ENCODE measurements at regions not wholly inside any gene's neighbourhood (a gene's known extent, or its start where the extent isn't known, plus 50 kb on each side); places are given as distances from the start of the nearest gene placed in this dataset.

DNA sequence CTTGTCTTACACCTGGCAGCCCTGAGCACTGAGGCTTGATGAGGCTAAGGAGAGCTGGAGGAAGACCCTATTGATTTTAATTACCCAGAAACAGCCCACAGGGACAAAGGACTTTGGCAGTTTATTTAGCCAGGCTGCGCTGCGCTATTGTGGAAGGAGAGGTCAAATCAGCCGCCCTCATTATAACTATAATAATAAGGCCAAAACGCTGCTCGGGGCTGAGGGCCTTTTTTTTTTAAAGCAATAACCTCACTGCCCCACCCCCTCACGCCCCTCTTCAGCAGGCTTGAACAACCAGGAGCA, 60.6 kb upstream of the NKX1-1 start:
- no peak for DNase-seq (ENCODE audit: low read depth, low spot score)
- no peaks in the 10 kb centered on the region for H3K9me3 ChIP-seq (replicated peaks; ENCODE audit: control insufficient read depth, insufficient read depth, low read length)
- no peak overlapping the region for H3K4me2 ChIP-seq (ENCODE audit: insufficient read depth, low read length)
- no peak for FAIRE-seq
- H3K36me3 ChIP-seq (ENCODE audit: control insufficient read depth in 2 of 2, extremely low read depth in 1 of 2, insufficient read depth in 2 of 2, low read length in 2 of 2): no peaks in the 10 kb centered on the region
- H3K27ac ChIP-seq (ENCODE audit: insufficient read depth, low read depth, low read length): no peak overlapping the region
- no peaks in the 10 kb centered on the region for H3K79me2 ChIP-seq (ENCODE audit: control insufficient read depth, insufficient read depth, low read length)
- H3K9ac ChIP-seq (replicated peaks; ENCODE audit: extremely low read depth, insufficient read depth, low read length): no peak overlapping the region
- H3K4me3 ChIP-seq (replicated peaks in 1 of 3; ENCODE audit: insufficient read depth in 1 of 3, low read depth in 1 of 3, low read length in 3 of 3): no peak overlapping the region
- peaks cover 2 to 3% of the 10 kb centered on the region in 2 experiments for H3K27me3 ChIP-seq (ENCODE audit: control insufficient read depth in 2 of 2, insufficient read depth in 2 of 2, low read length in 2 of 2)
- dilution Hi-C loops (cut with MboI; ENCODE audit: extremely low pct_ligation_motif_present, low sequenced_read_pairs): no loop called here
- intact Hi-C loops (cut with micrococcal nuclease): no loop called here
- TF ChIP-seq MYC (IDR thresholded peaks at IDR 0.05; ENCODE audit: low read depth, low read length): no peak
- TF ChIP-seq POLR2AphosphoS5 (IDR thresholded peaks at IDR 0.05; ENCODE audit: insufficient read depth, low read depth, low read length): no peak
- no peak for TF ChIP-seq GATA2 (IDR thresholded peaks at IDR 0.05; ENCODE audit: insufficient read depth, insufficient read length, low read depth, low read length)
- TF ChIP-seq FOS (IDR thresholded peaks at IDR 0.05; ENCODE audit: borderline replicate concordance, insufficient read depth, low read length): no peak
- TF ChIP-seq, protein P1, sequence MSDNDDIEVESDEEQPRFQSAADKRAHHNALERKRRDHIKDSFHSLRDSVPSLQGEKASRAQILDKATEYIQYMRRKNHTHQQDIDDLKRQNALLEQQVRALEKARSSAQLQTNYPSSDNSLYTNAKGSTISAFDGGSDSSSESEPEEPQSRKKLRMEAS (IDR thresholded peaks at IDR 0.05; ENCODE audit: insufficient read depth, insufficient read length): no peak
- no peak for TF ChIP-seq JUN (IDR thresholded peaks at IDR 0.05; ENCODE audit: borderline replicate concordance, insufficient read depth, insufficient read length, low read depth)
- TF ChIP-seq EZH2 (IDR thresholded peaks at IDR 0.05; ENCODE audit: borderline replicate concordance, low read depth, low read length, severe bottlenecking): no peak
- no peak for TF ChIP-seq POLR2A (IDR thresholded peaks at IDR 0.05; ENCODE audit: low read depth, low read length)
- TF ChIP-seq, protein P2, sequence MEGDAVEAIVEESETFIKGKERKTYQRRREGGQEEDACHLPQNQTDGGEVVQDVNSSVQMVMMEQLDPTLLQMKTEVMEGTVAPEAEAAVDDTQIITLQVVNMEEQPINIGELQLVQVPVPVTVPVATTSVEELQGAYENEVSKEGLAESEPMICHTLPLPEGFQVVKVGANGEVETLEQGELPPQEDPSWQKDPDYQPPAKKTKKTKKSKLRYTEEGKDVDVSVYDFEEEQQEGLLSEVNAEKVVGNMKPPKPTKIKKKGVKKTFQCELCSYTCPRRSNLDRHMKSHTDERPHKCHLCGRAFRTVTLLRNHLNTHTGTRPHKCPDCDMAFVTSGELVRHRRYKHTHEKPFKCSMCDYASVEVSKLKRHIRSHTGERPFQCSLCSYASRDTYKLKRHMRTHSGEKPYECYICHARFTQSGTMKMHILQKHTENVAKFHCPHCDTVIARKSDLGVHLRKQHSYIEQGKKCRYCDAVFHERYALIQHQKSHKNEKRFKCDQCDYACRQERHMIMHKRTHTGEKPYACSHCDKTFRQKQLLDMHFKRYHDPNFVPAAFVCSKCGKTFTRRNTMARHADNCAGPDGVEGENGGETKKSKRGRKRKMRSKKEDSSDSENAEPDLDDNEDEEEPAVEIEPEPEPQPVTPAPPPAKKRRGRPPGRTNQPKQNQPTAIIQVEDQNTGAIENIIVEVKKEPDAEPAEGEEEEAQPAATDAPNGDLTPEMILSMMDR (IDR thresholded peaks at IDR 0.05; ENCODE audit: extremely low read depth in 1 of 2, insufficient read depth in 1 of 2, low read depth in 1 of 2, low read length in 2 of 2): no peak
- BruUV-seq (replicated peaks): no TSS peak
- CTCF ChIA-PET: no interaction called here
- no peaks in the 10 kb centered on the region for H3K4me1 ChIP-seq (ENCODE audit: control insufficient read depth, extremely low read depth, insufficient read depth, low read length)
- no peak overlapping the region for H2AFZ ChIP-seq (ENCODE audit: low read depth, low read length)
- H4K20me1 ChIP-seq (replicated peaks; ENCODE audit: control insufficient read depth, extremely low read depth, insufficient read depth, low read length): no peaks in the 10 kb centered on the region
- H3K9me1 ChIP-seq (replicated peaks; ENCODE audit: control insufficient read depth, extremely low read depth, insufficient read depth, low read length): no peaks in the 10 kb centered on the region
- POLR2A ChIA-PET: no interaction called here

All from endothelial cell of umbilical vein (primary cell).